GM12873 (cell line): ENCODE measurements at regions not wholly inside any gene's neighbourhood (a gene's known extent, or its start where the extent isn't known, plus 50 kb on each side); places are given as distances from the start of the nearest gene placed in this dataset.

Experiments
- CTCF ChIP-seq: IDR thresholded peaks from 2 replicates; pipeline ENCODE4 v1.5.1; 2012; ENCODE audit warnings: low read depth, mild to moderate bottlenecking, moderate library complexity, low read length, control low read depth; ENCODE audit not compliant: insufficient read depth; ENCODE audit errors: missing control alignments

- no peak for TF ChIP-seq CTCF
These were observed 215.3 kb upstream of the CXorf66 start for GRCh38 chrX:140180585-140180984.

GRCh38 chrX:140177821-140178220, 212.5 kb upstream of the CXorf66 start:
- no peak for TF ChIP-seq CTCF

GRCh38 chrX:140172401-140172800, 207.1 kb upstream of the CXorf66 start:
- no peak for TF ChIP-seq CTCF

GRCh38 chrX:140167551-140167950, 202.2 kb upstream of the CXorf66 start:
- no peak for TF ChIP-seq CTCF

GRCh38 chrX:140165849-140166248, 200.5 kb upstream of the CXorf66 start:
- TF ChIP-seq CTCF = no peak

- TF ChIP-seq CTCF = no peak
These were observed 199.1 kb upstream of the CXorf66 start for GRCh38 chrX:140164391-140164790.

- TF ChIP-seq CTCF = no peak
These were observed 198.2 kb upstream of the CXorf66 start for GRCh38 chrX:140163371-140164159.
